ENCODE measurements at regions not wholly inside any gene's neighbourhood (a gene's known extent, or its start where the extent isn't known, plus 50 kb on each side); places are given as distances from the start of the nearest gene placed in this dataset.

- no peaks in the 10 kb centered on the region for H4K20me1 ChIP-seq (ENCODE audit: insufficient read depth, low read length)
- no TSS peak for BruUV-seq (replicated peaks)
- H3K79me2 ChIP-seq (ENCODE audit: insufficient read depth, low read length) = no peaks in the 10 kb centered on the region
- no peaks in the 10 kb centered on the region for H3K9me3 ChIP-seq (ENCODE audit: low read length)
- ATAC-seq (no peak), DNase-seq (ENCODE audit: low spot score) (no peak), FAIRE-seq (no peak)
- CTCF ChIA-PET (ENCODE audit: low intra/inter-chr PET ratio, low total read pairs) = no interaction called here
- H2AFZ ChIP-seq (ENCODE audit: low read length) = no peak overlapping the region
- H3K27ac ChIP-seq (ENCODE audit: extremely low read length, insufficient read depth, low read length) = no peak overlapping the region
- intact Hi-C loops (cut with micrococcal nuclease; ENCODE audit: unreplicated experiment) (no loop called here), in situ Hi-C loops (cut with HindIII; ENCODE audit: extremely low pct_ligation_motif_present, low pct_unique_long_range_greater_than_20kb) (no loop called here)
- no peak overlapping the region for H3K4me3 ChIP-seq (replicated peaks in 1 of 3; ENCODE audit: insufficient read depth in 1 of 3, low read depth in 2 of 3, low read length in 3 of 3)
- POLR2A ChIA-PET = no interaction called here
- no peaks in the 10 kb centered on the region for H3K36me3 ChIP-seq (replicated peaks in 1 of 2; ENCODE audit: control insufficient read depth in 1 of 2, insufficient read depth in 2 of 2, low read length in 2 of 2)
- 0% methylated on average over 1 of the region's 1 CpG for WGBS (ENCODE audit: low lambda C conversion rate)
- H3K4me2 ChIP-seq (ENCODE audit: low read depth, low read length) = no peak overlapping the region
- H3K4me1 ChIP-seq (ENCODE audit: insufficient read depth, low read length) = no peaks in the 10 kb centered on the region
- H3K9ac ChIP-seq (ENCODE audit: insufficient read depth, low read depth, low read length) = no peak overlapping the region
- H3K27me3 ChIP-seq (ENCODE audit: control insufficient read depth in 1 of 2, insufficient read depth in 2 of 2, low read length in 2 of 2) = no peaks in the 10 kb centered on the region; a peak in 1 of 5 replicates
- TF ChIP-seq, protein P1, sequence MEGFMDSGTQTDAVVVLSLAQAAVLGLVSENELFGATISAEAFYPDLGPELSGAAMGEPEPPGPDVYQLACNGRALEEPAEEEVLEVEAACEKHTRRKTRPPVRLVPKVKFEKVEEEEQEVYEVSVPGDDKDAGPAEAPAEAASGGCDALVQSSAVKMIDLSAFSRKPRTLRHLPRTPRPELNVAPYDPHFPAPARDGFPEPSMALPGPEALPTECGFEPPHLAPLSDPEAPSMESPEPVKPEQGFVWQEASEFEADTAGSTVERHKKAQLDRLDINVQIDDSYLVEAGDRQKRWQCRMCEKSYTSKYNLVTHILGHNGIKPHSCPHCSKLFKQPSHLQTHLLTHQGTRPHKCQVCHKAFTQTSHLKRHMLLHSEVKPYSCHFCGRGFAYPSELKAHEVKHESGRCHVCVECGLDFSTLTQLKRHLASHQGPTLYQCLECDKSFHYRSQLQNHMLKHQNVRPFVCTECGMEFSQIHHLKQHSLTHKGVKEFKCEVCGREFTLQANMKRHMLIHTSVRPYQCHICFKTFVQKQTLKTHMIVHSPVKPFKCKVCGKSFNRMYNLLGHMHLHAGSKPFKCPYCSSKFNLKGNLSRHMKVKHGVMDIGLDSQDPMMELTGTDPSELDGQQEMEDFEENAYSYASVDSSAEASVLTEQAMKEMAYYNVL (CRISPR knock-in tag; IDR thresholded peaks at IDR 0.05; ENCODE audit: borderline replicate concordance) = no peak
- TF ChIP-seq SUZ12 (IDR thresholded peaks at IDR 0.05; ENCODE audit: low read depth, low read length) (no peak), PCBP1 (IDR thresholded peaks at IDR 0.05; ENCODE audit: borderline replicate concordance, low read depth, low read length) (no peak), ZSCAN31 (CRISPR knock-in tag; IDR thresholded peaks at IDR 0.05; ENCODE audit: low read depth) (no peak), ZBTB40 (IDR thresholded peaks at IDR 0.05) (no peak), ZBTB40 (CRISPR knock-in tag; IDR thresholded peaks at IDR 0.05) (no peak), DNMT3B (CRISPR knock-in tag; conservative IDR thresholded peaks at IDR 0.05) (no peak), TBX3 (IDR thresholded peaks at IDR 0.05; ENCODE audit: borderline replicate concordance) (no peak), MBD4 (IDR thresholded peaks at IDR 0.05; ENCODE audit: borderline replicate concordance, low read length) (no peak), JUN (CRISPR knock-in tag; IDR thresholded peaks at IDR 0.05) (no peak)
- TF ChIP-seq, protein P2, sequence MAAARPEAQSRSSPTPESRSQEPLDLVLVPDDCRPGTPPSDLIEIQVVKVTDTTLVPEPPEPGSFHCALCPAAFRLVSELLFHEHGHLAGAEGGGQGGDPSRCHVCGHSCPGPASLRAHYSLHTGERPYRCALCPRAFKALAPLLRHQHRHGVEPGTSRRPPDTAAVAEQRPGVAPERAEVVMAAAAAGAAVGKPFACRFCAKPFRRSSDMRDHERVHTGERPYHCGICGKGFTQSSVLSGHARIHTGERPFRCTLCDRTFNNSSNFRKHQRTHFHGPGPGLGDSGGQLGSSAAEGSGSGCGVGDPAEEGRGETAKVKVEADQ (CRISPR knock-in tag; IDR thresholded peaks at IDR 0.05; ENCODE audit: borderline replicate concordance) = no peak
- TF ChIP-seq, protein P3, sequence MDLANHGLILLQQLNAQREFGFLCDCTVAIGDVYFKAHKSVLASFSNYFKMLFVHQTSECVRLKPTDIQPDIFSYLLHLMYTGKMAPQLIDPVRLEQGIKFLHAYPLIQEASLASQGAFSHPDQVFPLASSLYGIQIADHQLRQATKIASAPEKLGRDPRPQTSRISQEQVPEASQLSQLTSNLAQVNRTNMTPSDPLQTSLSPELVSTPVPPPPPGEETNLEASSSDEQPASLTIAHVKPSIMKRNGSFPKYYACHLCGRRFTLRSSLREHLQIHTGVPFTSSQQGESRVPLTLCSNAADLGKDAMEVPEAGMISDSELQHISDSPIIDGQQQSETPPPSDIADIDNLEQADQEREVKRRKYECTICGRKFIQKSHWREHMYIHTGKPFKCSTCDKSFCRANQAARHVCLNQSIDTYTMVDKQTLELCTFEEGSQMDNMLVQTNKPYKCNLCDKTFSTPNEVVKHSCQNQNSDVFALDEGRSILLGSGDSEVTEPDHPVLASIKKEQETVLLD (CRISPR knock-in tag; IDR thresholded peaks at IDR 0.05; ENCODE audit: low read depth) = no peak
Measured at GRCh38 chr5:84589926-84590325, 205.2 kb upstream of the EDIL3 start.

Measured in HepG2 (cell line).